Neural cell (in vitro differentiated cells): ENCODE measurements at regions not wholly inside any gene's neighbourhood (a gene's known extent, or its start where the extent isn't known, plus 50 kb on each side); places are given as distances from the start of the nearest gene placed in this dataset.

Experiments
- H2AFZ ChIP-seq: fragments of 200-600, 300-800 bp; sonication (generic), shearing (Covaris generic); 2 replicates; pipeline ENCODE4 v1.6.0; 2014; ENCODE audit warnings: low read depth, mild to moderate bottlenecking, antibody characterized with exemption, low read length, moderate library complexity
- H3F3A ChIP-seq: fragments of 200-600 bp; shearing (Covaris generic); 2 replicates; pipeline ENCODE4 v1.6.1; 2016; ENCODE audit warnings: mild to moderate bottlenecking, moderate library complexity, mixed read lengths, antibody characterized with exemption, low read length; ENCODE audit not compliant: insufficient read depth, poor library complexity, severe bottlenecking
- H3K27ac ChIP-seq: fragments of 200-600, 300-800 bp; sonication (generic), shearing (Covaris generic); 2 replicates; pipeline ENCODE4 v1.5.1; 2014; ENCODE audit warnings: mild to moderate bottlenecking, low read length, moderate library complexity
- H3K27me3 ChIP-seq: fragments of 300-800, 200-600 bp; sonication (generic), shearing (Covaris generic); 2 replicates; pipeline ENCODE4 v1.6.0; 2014; ENCODE audit warnings: mild to moderate bottlenecking, low read depth, low read length, moderate library complexity; ENCODE audit not compliant: insufficient read depth
- H3K36me3 ChIP-seq: fragments of 300-800, 200-600 bp; sonication (generic), shearing (Covaris generic); 2 replicates; pipeline ENCODE4 v1.5.1; 2014; ENCODE audit warnings: mild to moderate bottlenecking, antibody characterized with exemption, low read length, moderate library complexity; ENCODE audit not compliant: insufficient read depth
- H3K4me2 ChIP-seq: fragments of 300-800, 200-600 bp; sonication (generic), shearing (Covaris generic); 2 replicates; pipeline ENCODE4 v1.6.0; 2014; ENCODE audit warnings: mild to moderate bottlenecking, low read length
- H3K4me3 ChIP-seq: fragments of 300-800, 200-600 bp; sonication (generic), shearing (Covaris generic); 2 replicates; pipeline ENCODE4 v1.5.1; 2014; ENCODE audit warnings: mild to moderate bottlenecking, low read length, moderate library complexity
- H3K79me2 ChIP-seq: fragments of 200-600 bp; shearing (Covaris generic); replicated peaks from 2 replicates; pipeline ENCODE4 v1.6.0; 2014; ENCODE audit warnings: mild to moderate bottlenecking, low read length, moderate library complexity; ENCODE audit not compliant: insufficient read depth
- H3K9ac ChIP-seq: fragments of 300-800, 200-600 bp; sonication (generic), shearing (Covaris generic); 2 replicates; pipeline ENCODE4 v1.6.1; 2016; ENCODE audit warnings: mild to moderate bottlenecking, low read length, mixed read lengths
- H3K9me2 ChIP-seq: fragments of 200-600 bp; shearing (Covaris generic); 2 replicates; pipeline ENCODE4 v1.6.1; 2016; ENCODE audit warnings: mild to moderate bottlenecking, low read length, mixed read lengths; ENCODE audit not compliant: insufficient read depth
- H3K9me3 ChIP-seq: fragments of 200-600, 300-800 bp; sonication (generic), shearing (Covaris generic); 2 replicates; pipeline ENCODE4 v1.6.1; 2016; ENCODE audit warnings: mild to moderate bottlenecking, mixed run types, low read length, moderate library complexity, mixed read lengths
- H4K20me1 ChIP-seq: fragments of 200-600 bp; shearing (Covaris generic); 2 replicates; pipeline ENCODE4 v1.6.1; 2016; ENCODE audit warnings: mild to moderate bottlenecking, mixed run types; ENCODE audit not compliant: insufficient read depth
- CTCF ChIP-seq: fragments of 450-650 bp; IDR thresholded peaks from 2 replicates; pipeline ENCODE4 v1.5.1; 2014; ENCODE audit warnings: antibody characterized with exemption, mild to moderate bottlenecking, moderate library complexity; ENCODE audit not compliant: poor library complexity, severe bottlenecking
- EP300 ChIP-seq: fragments of 450-650 bp; conservative IDR thresholded peaks from 2 replicates; pipeline ENCODE4 v1.6.1; 2014; ENCODE audit warnings: antibody characterized with exemption, mild to moderate bottlenecking, moderate library complexity; ENCODE audit not compliant: poor library complexity, severe bottlenecking
- EZH2 ChIP-seq: fragments of 200-600, 300-800 bp; shearing (Covaris generic), sonication (generic); IDR thresholded peaks from 2 replicates; pipeline ENCODE4 v1.6.1; 2014; ENCODE audit warnings: antibody characterized with exemption, low read length, borderline replicate concordance, mild to moderate bottlenecking; ENCODE audit not compliant: insufficient read depth, poor library complexity, severe bottlenecking
- MXI1 ChIP-seq: fragments of 450-650 bp; conservative IDR thresholded peaks from 2 replicates; pipeline ENCODE4 v1.6.1; 2014; ENCODE audit warnings: antibody characterized with exemption, mild to moderate bottlenecking; ENCODE audit not compliant: poor library complexity, severe bottlenecking
- POLR2AphosphoS5 ChIP-seq: IDR thresholded peaks from 2 replicates; pipeline ENCODE4 v1.6.1; 2012
- RAD21 ChIP-seq: fragments of 450-650 bp; conservative IDR thresholded peaks from 2 replicates; pipeline ENCODE4 v1.6.1; 2014; ENCODE audit warnings: antibody characterized with exemption, mild to moderate bottlenecking, moderate library complexity
- REST ChIP-seq: IDR thresholded peaks from 2 replicates; pipeline ENCODE4 v1.6.1; 2012; ENCODE audit warnings: borderline replicate concordance
- SMC3 ChIP-seq: fragments of 450-650 bp; conservative IDR thresholded peaks from 2 replicates; pipeline ENCODE4 v1.6.1; 2014; ENCODE audit warnings: antibody characterized with exemption, mild to moderate bottlenecking, moderate library complexity; ENCODE audit not compliant: poor library complexity
- TAF1 ChIP-seq: IDR thresholded peaks from 2 replicates; pipeline ENCODE4 v1.6.1; 2012; ENCODE audit warnings: low read depth

DNA sequence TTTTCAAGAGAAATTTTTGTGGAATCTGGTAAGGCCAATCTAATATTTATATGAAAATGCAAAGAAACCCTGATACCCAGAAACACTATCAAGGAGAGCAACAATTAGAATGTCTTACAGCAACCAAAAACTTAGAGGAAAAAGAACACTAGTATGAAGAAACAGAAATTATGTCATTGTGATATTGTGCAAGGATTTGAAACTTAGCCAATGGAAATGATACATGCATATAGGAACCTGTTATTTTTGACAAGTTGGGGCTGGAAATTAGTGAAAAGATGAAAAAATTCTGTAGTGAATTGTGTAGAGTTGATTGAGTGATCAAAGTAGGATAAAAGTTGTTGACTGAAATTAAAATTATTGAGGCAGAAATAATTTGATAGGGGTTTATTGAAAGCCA, 792.6 kb upstream of the SLITRK6 start:
- Histone ChIP-seq H2AFZ (no peak overlapping the region), H3K79me2 (no peaks in the 10 kb centered on the region), H3K9me2 (no peaks in the 10 kb centered on the region), H4K20me1 (no peaks in the 10 kb centered on the region), H3K36me3 (no peaks in the 10 kb centered on the region), H3K27ac (no peak overlapping the region), H3K4me3 (no peak overlapping the region), H3F3A (no peaks in the 10 kb centered on the region), H3K9me3 (no peaks in the 10 kb centered on the region), H3K27me3 (no peaks in the 10 kb centered on the region), H3K9ac (no peak overlapping the region), H3K4me2 (no peak overlapping the region)
- no peak for TF ChIP-seq EZH2

DNA sequence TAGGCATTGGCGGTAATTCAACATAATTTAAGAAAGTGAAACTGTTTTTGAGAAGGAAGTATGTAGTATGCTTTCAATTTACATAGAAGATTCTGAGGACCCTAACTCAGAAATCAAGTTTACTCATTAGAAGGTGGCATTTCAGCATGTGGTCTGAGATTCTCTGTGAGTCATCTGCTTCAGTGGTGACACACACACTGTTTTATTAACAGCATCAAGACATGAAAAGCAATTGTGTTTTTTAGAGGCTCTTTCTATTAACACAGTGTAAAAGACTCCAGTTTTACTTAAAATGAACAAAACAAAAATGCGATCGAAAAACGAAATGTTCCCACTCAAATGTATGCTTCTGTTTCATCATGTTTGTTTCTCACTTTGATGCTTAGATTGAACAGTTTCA, 802.1 kb upstream of the SLITRK6 start:
- Histone ChIP-seq H2AFZ (no peak overlapping the region), H3K27ac (no peak overlapping the region), H3K27me3 (no peaks in the 10 kb centered on the region), H3K9me3 (no peaks in the 10 kb centered on the region), H3K36me3 (no peaks in the 10 kb centered on the region), H3K9ac (no peak overlapping the region), H3K4me2 (no peak overlapping the region), H3F3A (no peaks in the 10 kb centered on the region), H4K20me1 (no peaks in the 10 kb centered on the region), H3K4me3 (no peak overlapping the region), H3K9me2 (no peaks in the 10 kb centered on the region), H3K79me2 (no peaks in the 10 kb centered on the region)
- TF ChIP-seq RAD21 (no peak), EZH2 (no peak), TAF1 (no peak), MXI1 (no peak), EP300 (no peak), REST (no peak), POLR2AphosphoS5 (no peak), CTCF (no peak), SMC3 (no peak)

- H3K79me2 ChIP-seq, result no peaks in the 10 kb centered on the region
- TF ChIP-seq SMC3 (no peak), REST (no peak), MXI1 (no peak), RAD21 (no peak), EP300 (no peak), TAF1 (no peak), EZH2 (no peak), POLR2AphosphoS5 (no peak), CTCF (no peak)
- no peaks in the 10 kb centered on the region for H4K20me1 ChIP-seq
- no peaks in the 10 kb centered on the region for H3K9me2 ChIP-seq
- no peak overlapping the region for H3K27ac ChIP-seq
- no peaks in the 10 kb centered on the region for H3K9me3 ChIP-seq
- no peaks in the 10 kb centered on the region for H3F3A ChIP-seq
- no peak overlapping the region for H2AFZ ChIP-seq
- no peak overlapping the region for H3K4me3 ChIP-seq
- H3K27me3 ChIP-seq, result no peaks in the 10 kb centered on the region
- no peak overlapping the region for H3K4me2 ChIP-seq
- H3K9ac ChIP-seq, result no peak overlapping the region
- H3K36me3 ChIP-seq, result no peaks in the 10 kb centered on the region
These were observed 807.0 kb upstream of the SLITRK6 start for GRCh38 chr13:86606264-86606663.
